MM.1S (cell line): ENCODE measurements at regions not wholly inside any gene's neighbourhood (a gene's known extent, or its start where the extent isn't known, plus 50 kb on each side); places are given as distances from the start of the nearest gene placed in this dataset.

Experiments used
- DNase-seq: peaks from one replicate; pipeline ENCODE4 v3.0.0-alpha.2; 2015
- H2AFZ ChIP-seq: fragments of 300-600 bp; sonication (generic); 2 replicates; pipeline ENCODE4 v1.6.0; 2016; ENCODE audit warnings: antibody characterized with exemption, low read length
- H3F3A ChIP-seq: fragments of 300-600 bp; sonication (generic); 2 replicates; pipeline ENCODE4 v1.6.1; 2016; ENCODE audit warnings: mild to moderate bottlenecking, antibody characterized with exemption, low read length, moderate library complexity, mixed read lengths; ENCODE audit not compliant: insufficient read depth
- H3K27ac ChIP-seq: fragments of 300-600 bp; sonication (generic); 2 replicates; pipeline ENCODE4 v1.5.1; 2016; ENCODE audit warnings: mild to moderate bottlenecking, low read length
- H3K27me3 ChIP-seq: fragments of 300-600 bp; sonication (generic); replicated peaks from 2 replicates; pipeline ENCODE4 v1.6.0; 2016; ENCODE audit warnings: low read length; ENCODE audit not compliant: insufficient read depth
- H3K36me3 ChIP-seq: fragments of 300-600 bp; sonication (generic); replicated peaks from 2 replicates; pipeline ENCODE4 v1.6.1; 2016; ENCODE audit warnings: mild to moderate bottlenecking, low read length, mixed read lengths; ENCODE audit not compliant: insufficient read depth
- H3K4me1 ChIP-seq: fragments of 300-600 bp; sonication (generic); 2 replicates; pipeline ENCODE4 v1.6.1; 2016; ENCODE audit warnings: low read length, mixed read lengths
- H3K4me2 ChIP-seq: fragments of 300-600 bp; sonication (generic); 2 replicates; pipeline ENCODE4 v1.6.0; 2016; ENCODE audit warnings: low read depth, low read length
- H3K4me3 ChIP-seq: fragments of 300-600 bp; sonication (generic); 2 replicates; pipeline ENCODE4 v1.5.1; 2016; ENCODE audit warnings: low read length, mixed read lengths
- H3K79me2 ChIP-seq: fragments of 300-600 bp; sonication (generic); 2 replicates; pipeline ENCODE4 v1.6.1; 2016; ENCODE audit warnings: mixed run types, low read length, mixed read lengths
- H3K9ac ChIP-seq: fragments of 300-600 bp; sonication (generic); 2 replicates; pipeline ENCODE4 v1.6.1; 2016; ENCODE audit warnings: low read length, mixed read lengths
- H3K9me2 ChIP-seq: fragments of 300-600 bp; sonication (generic); replicated peaks from 2 replicates; pipeline ENCODE4 v1.6.1; 2016; ENCODE audit warnings: mild to moderate bottlenecking, low read length, mixed read lengths; ENCODE audit not compliant: insufficient read depth
- H3K9me3 ChIP-seq: fragments of 300-600 bp; sonication (generic); replicated peaks from 2 replicates; pipeline ENCODE4 v1.6.1; 2016; ENCODE audit warnings: mild to moderate bottlenecking, low read length, mixed read lengths; ENCODE audit not compliant: insufficient read depth
- H4K20me1 ChIP-seq: fragments of 300-600 bp; sonication (generic); 2 replicates; pipeline ENCODE4 v1.6.1; 2016; ENCODE audit warnings: mild to moderate bottlenecking, low read length, moderate library complexity, mixed read lengths; ENCODE audit not compliant: insufficient read depth
- EZH2 ChIP-seq: fragments of 300-600 bp; sonication (generic); optimal IDR thresholded peaks from 2 replicates; pipeline ENCODE3; 2017; ENCODE audit warnings: low read depth, mild to moderate bottlenecking, antibody characterized with exemption, low read length, mixed read lengths
- EZH2phosphoT487 ChIP-seq: fragments of 300-600 bp; sonication (generic); IDR thresholded peaks from 2 replicates; pipeline ENCODE4 v1.6.1; 2018; ENCODE audit warnings: antibody characterized with exemption, low read length
- TF ChIP-seq, protein P1 (sequence below): fragments of 300-600 bp; sonication (generic); IDR thresholded peaks from 2 replicates; pipeline ENCODE4 v1.5.1; 2016; ENCODE audit warnings: antibody characterized with exemption, low read length, mixed read lengths

DNA sequence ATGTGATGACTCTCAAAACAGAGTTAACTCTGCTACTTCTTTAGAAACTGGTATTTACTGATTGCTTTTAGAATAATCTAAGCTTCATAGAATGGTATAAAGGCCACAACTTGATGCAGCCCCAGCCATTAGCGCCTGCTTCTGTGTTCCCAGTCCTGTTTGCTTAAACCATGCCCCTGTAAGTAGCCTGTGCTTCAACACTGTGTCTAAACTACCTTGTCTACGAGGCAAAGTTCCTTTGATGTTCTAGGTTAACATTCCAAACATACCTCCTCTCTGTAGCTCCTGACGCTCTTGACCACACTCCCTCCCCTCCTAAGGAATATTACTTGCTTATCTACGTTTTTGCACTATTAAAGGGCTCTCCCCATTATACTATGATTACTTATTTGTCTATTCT, 352.5 kb upstream of the ADGRL3 start:
- Histone ChIP-seq H3K9me2 (no peaks in the 10 kb centered on the region), H3K9me3 (no peaks in the 10 kb centered on the region), H2AFZ (no peak overlapping the region), H3K27ac (no peak overlapping the region), H4K20me1 (no peaks in the 10 kb centered on the region), H3K4me3 (no peak overlapping the region), H3K4me1 (no peaks in the 10 kb centered on the region), H3K79me2 (no peaks in the 10 kb centered on the region), H3K27me3 (no peaks in the 10 kb centered on the region), H3K36me3 (no peaks in the 10 kb centered on the region), H3K4me2 (no peak overlapping the region), H3K9ac (no peak overlapping the region), H3F3A (no peaks in the 10 kb centered on the region)
- TF ChIP-seq EZH2: no peak
- TF ChIP-seq, protein P1, sequence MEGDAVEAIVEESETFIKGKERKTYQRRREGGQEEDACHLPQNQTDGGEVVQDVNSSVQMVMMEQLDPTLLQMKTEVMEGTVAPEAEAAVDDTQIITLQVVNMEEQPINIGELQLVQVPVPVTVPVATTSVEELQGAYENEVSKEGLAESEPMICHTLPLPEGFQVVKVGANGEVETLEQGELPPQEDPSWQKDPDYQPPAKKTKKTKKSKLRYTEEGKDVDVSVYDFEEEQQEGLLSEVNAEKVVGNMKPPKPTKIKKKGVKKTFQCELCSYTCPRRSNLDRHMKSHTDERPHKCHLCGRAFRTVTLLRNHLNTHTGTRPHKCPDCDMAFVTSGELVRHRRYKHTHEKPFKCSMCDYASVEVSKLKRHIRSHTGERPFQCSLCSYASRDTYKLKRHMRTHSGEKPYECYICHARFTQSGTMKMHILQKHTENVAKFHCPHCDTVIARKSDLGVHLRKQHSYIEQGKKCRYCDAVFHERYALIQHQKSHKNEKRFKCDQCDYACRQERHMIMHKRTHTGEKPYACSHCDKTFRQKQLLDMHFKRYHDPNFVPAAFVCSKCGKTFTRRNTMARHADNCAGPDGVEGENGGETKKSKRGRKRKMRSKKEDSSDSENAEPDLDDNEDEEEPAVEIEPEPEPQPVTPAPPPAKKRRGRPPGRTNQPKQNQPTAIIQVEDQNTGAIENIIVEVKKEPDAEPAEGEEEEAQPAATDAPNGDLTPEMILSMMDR: no peak
- no peak for TF ChIP-seq EZH2phosphoT487
- no peak for DNase-seq

DNA sequence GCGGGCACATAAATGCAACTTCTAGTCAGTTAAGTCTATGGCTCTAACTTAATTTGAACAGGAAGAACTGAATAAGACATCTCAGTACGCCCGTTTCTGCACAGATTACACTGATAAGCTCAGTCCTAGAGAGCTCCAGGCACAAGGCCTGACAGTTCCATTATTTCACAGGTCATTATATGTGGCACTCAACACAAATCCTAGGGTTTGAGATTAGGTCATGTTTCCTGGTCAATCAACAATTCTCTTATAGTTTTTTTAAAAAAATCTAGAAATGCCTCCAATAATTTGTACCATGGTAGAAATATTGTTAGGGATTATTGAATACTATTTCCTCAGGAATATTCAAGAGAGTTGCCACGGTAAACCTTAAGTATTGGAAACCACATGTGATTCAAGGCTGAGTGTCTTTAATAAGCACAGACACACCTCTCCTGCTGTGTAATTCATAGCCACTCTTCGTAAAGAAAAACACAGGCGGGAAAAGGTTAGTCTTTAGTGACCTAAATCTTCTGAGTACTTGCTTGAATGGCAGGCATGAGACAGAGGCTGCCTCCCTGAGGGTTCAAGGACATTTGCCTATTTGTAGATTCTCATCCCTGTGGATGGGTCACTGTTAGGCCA, 342.9 kb upstream of the ADGRL3 start:
- H3K36me3 ChIP-seq: no peaks in the 10 kb centered on the region
- H3K9me2 ChIP-seq: no peaks in the 10 kb centered on the region
- no peak for DNase-seq
- H3K4me3 ChIP-seq: no peak overlapping the region
- H3F3A ChIP-seq: no peaks in the 10 kb centered on the region
- no peak overlapping the region for H3K27ac ChIP-seq
- no peak overlapping the region for H3K4me2 ChIP-seq
- TF ChIP-seq EZH2phosphoT487 (no peak), EZH2 (no peak)
- TF ChIP-seq, protein P1: no peak
- no peaks in the 10 kb centered on the region for H4K20me1 ChIP-seq
- no peaks in the 10 kb centered on the region for H3K9me3 ChIP-seq
- H3K27me3 ChIP-seq: no peaks in the 10 kb centered on the region
- no peak overlapping the region for H2AFZ ChIP-seq
- no peak overlapping the region for H3K9ac ChIP-seq
- no peaks in the 10 kb centered on the region for H3K4me1 ChIP-seq
- H3K79me2 ChIP-seq: no peaks in the 10 kb centered on the region

DNA sequence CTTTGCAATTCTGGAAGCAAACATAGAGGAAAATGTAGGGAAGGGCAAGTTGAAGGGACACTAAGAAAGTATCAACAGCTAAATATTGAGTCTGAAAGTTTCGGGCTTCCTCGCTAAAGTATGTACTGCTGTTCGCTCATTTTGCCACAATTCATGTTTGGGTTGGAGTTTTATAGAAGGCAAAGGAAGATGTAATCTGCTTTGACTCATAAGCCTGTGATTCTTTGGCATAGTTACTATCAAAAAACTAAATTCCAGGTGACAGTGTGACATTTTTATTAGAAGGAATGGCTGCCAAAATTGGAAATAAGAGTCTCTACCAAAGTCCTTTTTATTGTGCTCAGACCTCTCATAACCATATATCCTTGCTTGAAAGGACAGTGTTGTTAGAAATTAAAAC, 336.7 kb upstream of the ADGRL3 start:
- Histone ChIP-seq H3K36me3 (no peaks in the 10 kb centered on the region), H3K9ac (no peak overlapping the region), H3K4me3 (no peak overlapping the region), H3K9me2 (no peaks in the 10 kb centered on the region), H3K9me3 (no peaks in the 10 kb centered on the region), H3K27me3 (no peaks in the 10 kb centered on the region), H3K4me2 (no peak overlapping the region), H3K4me1 (no peaks in the 10 kb centered on the region; the same call in 1 of the 2 replicates), H3F3A (no peaks in the 10 kb centered on the region), H4K20me1 (no peaks in the 10 kb centered on the region), H3K79me2 (no peaks in the 10 kb centered on the region), H2AFZ (no peak overlapping the region), H3K27ac (no peak overlapping the region)
- no peak for DNase-seq
- TF ChIP-seq EZH2phosphoT487: no peak
- TF ChIP-seq EZH2: no peak
- TF ChIP-seq, protein P1: no peak
